Lung (tissue), 11 donors: ENCODE measurements at regions not wholly inside any gene's neighbourhood (a gene's known extent, or its start where the extent isn't known, plus 50 kb on each side); places are given as distances from the start of the nearest gene placed in this dataset.
A peak's percentile ranks its signal among the peaks of the same experiment; 100 is the strongest.
"Not testable (repeated sequence)": the region's sequence is repeated elsewhere in the genome, so short reads cannot be mapped to it uniquely, and the experiment has no call there.

Experiments used
- ATAC-seq: fragments of 200-7000 bp; cut with Tn5 transposase; one replicate; pipeline ENCODE4 v1.9.1; 2020; ENCODE audit warnings: moderate number of reproducible peaks; ENCODE audit not compliant: insufficient read depth, low FRiP score
- DNase-seq, 3 donors: peaks; one replicate each; pipeline ENCODE4 v3.0.0-alpha.2; 2013 to 2017
- H3K27ac ChIP-seq, 2 donors: one replicate each; pipeline ENCODE4 v1.5.1; 2013; ENCODE audit warnings: mild to moderate bottlenecking in 2 of 2, moderate library complexity in 2 of 2, control low read depth in 1 of 2, inconsistent platforms in 1 of 2, low read depth in 1 of 2, low read length in 1 of 2
- H3K27me3 ChIP-seq, 3 donors: one replicate each; pipeline ENCODE4 v1.5.1; 2013; ENCODE audit warnings: low read length in 2 of 3; ENCODE audit not compliant: control insufficient read depth in 3 of 3, insufficient read depth in 3 of 3
- H3K36me3 ChIP-seq, 4 donors: one replicate each; pipeline ENCODE4 v1.5.1; 2013; ENCODE audit warnings: low read length in 4 of 4, mild to moderate bottlenecking in 1 of 4, moderate library complexity in 1 of 4; ENCODE audit not compliant: control insufficient read depth in 4 of 4, insufficient read depth in 4 of 4
- H3K4me1 ChIP-seq, 5 donors: one replicate each; pipeline ENCODE4 v1.5.1; 2013; ENCODE audit warnings: low read length in 5 of 5, mild to moderate bottlenecking in 2 of 5, moderate library complexity in 1 of 5; ENCODE audit not compliant: control insufficient read depth in 5 of 5, insufficient read depth in 5 of 5
- H3K4me3 ChIP-seq: one replicate; pipeline ENCODE4 v1.5.1; 2013; ENCODE audit warnings: mild to moderate bottlenecking, control low read depth, moderate library complexity
- H3K9ac ChIP-seq, 2 donors: one replicate each; pipeline ENCODE4 v1.5.1; 2013; ENCODE audit warnings: low read length in 2 of 2, control low read depth in 1 of 2; ENCODE audit not compliant: insufficient read depth in 1 of 2
- H3K9me3 ChIP-seq, 4 donors: one replicate each; pipeline ENCODE4 v1.5.1; 2013; ENCODE audit warnings: low read length in 3 of 4, mild to moderate bottlenecking in 1 of 4, moderate library complexity in 1 of 4; ENCODE audit not compliant: control insufficient read depth in 4 of 4, insufficient read depth in 3 of 4
- WGBS, 2 donors: extraction: QIAGEN DNeasy Blood & Tissue Kit; methylation state at CpG; one replicate each; pipeline ENCODE4 v1.1.7; 2013; 5-methylcytosine and 5-hydroxymethylcytosine counted together
- TF ChIP-seq, protein P1 (sequence below): IDR thresholded peaks from 2 replicates; pipeline ENCODE4 v1.5.1; 2012; ENCODE audit warnings: mild to moderate bottlenecking; ENCODE audit errors: control extremely low read depth, extremely low read depth
- donor health status: control.
- donor health status: control.
- donor health status: Bipolar disorder and iron deficiency.
- donor health status: healthy.
- donor health status: DM: yes; HTN: yes; CAD: no.

- H3K27ac ChIP-seq, result no peak overlapping the region
- 62 to 69% methylated on average over 7 of the region's 7 CpGs for WGBS, 2 donors
- ATAC-seq (no peak), DNase-seq (peak in 1 of 3 donors; percentile 21)
- TF ChIP-seq, protein P1, sequence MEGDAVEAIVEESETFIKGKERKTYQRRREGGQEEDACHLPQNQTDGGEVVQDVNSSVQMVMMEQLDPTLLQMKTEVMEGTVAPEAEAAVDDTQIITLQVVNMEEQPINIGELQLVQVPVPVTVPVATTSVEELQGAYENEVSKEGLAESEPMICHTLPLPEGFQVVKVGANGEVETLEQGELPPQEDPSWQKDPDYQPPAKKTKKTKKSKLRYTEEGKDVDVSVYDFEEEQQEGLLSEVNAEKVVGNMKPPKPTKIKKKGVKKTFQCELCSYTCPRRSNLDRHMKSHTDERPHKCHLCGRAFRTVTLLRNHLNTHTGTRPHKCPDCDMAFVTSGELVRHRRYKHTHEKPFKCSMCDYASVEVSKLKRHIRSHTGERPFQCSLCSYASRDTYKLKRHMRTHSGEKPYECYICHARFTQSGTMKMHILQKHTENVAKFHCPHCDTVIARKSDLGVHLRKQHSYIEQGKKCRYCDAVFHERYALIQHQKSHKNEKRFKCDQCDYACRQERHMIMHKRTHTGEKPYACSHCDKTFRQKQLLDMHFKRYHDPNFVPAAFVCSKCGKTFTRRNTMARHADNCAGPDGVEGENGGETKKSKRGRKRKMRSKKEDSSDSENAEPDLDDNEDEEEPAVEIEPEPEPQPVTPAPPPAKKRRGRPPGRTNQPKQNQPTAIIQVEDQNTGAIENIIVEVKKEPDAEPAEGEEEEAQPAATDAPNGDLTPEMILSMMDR, result no peak
- H3K9me3 ChIP-seq, result no peaks in the 10 kb centered on the region
- H3K4me3 ChIP-seq, result no peak overlapping the region
- no peak overlapping the region for H3K9ac ChIP-seq
- H3K4me1 ChIP-seq, result no peaks in the 10 kb centered on the region
- H3K36me3 ChIP-seq, result no peaks in the 10 kb centered on the region
- peaks cover 0 to 8% (median 0%) of the 10 kb centered on the region in 3 donors for H3K27me3 ChIP-seq
These were observed 300.0 kb upstream of the SMIM21 start for GRCh38 chr18:75727456-75727855.

GRCh38 chr18:75723521-75724340, 296.2 kb upstream of the SMIM21 start:
- Histone ChIP-seq H3K9me3 (peaks cover 0 to 2% (median 0%) of the 10 kb centered on the region in 4 donors), H3K27me3 (no peaks in the 10 kb centered on the region), H3K36me3 (no peaks in the 10 kb centered on the region), H3K4me3 (no peak overlapping the region), H3K27ac (no peak overlapping the region), H3K9ac (no peak overlapping the region), H3K4me1 (no peaks in the 10 kb centered on the region)
- peak; percentile 32 to 72 (median 70) for DNase-seq
- ATAC-seq, result no peak
- WGBS, 2 donors, result 68 to 72% methylated on average over 10 of the region's 10 CpGs
- TF ChIP-seq, protein P1, result no peak

DNA sequence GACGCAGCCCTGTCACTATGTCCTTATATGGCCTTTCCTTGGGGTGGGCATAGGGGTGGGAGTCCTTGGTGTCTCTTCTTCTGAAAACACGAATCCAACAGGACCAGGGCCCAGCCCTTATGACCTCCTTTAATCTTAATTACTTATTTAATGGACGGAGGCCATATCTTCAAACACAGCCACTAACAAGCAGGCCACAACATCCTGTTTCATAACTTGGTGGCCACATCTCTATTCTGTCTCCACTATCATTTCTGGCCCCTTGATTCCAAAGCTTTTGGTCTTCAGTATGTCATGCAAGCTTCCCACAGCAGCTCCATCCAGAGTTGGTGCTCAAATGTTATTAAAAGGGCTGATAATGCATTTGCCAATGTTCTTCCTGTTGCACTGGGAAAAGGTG, 287.3 kb upstream of the SMIM21 start:
- no peak overlapping the region for H3K27ac ChIP-seq
- no peaks in the 10 kb centered on the region for H3K36me3 ChIP-seq
- DNase-seq (no peak), ATAC-seq (no peak)
- H3K9ac ChIP-seq, result no peak overlapping the region
- H3K4me1 ChIP-seq, result no peaks in the 10 kb centered on the region
- peaks cover 0 to 5% (median 0%) of the 10 kb centered on the region in 4 donors for H3K9me3 ChIP-seq
- H3K27me3 ChIP-seq, result no peaks in the 10 kb centered on the region
- WGBS, 2 donors, result 61 to 72% methylated on average over 3 of the region's 3 CpGs
- H3K4me3 ChIP-seq, result no peak overlapping the region
- TF ChIP-seq, protein P1, result no peak

- not testable (repeated sequence) for ATAC-seq, H3K4me1 ChIP-seq, H3K27ac ChIP-seq, H3K27me3 ChIP-seq, H3K4me3 ChIP-seq, H3K36me3 ChIP-seq, H3K9ac ChIP-seq, H3K9me3 ChIP-seq, DNase-seq
- 90 to 92% methylated on average over 24 of the region's 24 CpGs for WGBS, 2 donors
These were observed 284.8 kb upstream of the SMIM21 start for GRCh38 chr18:75712124-75712867.
